ENCODE measurements at regions not wholly inside any gene's neighbourhood (a gene's known extent, or its start where the extent isn't known, plus 50 kb on each side); places are given as distances from the start of the nearest gene placed in this dataset.

DNA sequence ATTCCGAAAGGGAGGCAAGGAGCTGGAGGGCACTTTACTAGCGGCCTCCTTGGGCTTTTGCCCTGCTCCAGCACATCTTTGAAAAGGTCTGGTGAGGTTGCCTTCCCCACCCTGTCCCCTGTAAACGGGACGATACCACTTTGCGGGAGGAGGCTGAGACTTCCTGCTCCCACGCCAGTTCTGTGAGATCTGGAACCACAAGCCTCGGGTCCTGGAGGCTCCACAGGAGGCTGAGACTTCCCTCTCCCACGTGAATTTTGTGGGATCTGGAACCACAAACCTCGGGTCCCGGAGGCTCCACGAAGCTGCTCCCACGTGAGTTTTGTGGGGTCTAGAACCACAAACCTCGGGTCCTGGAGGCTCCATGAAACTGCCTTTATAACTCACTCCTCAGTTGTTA lies 209.3 kb downstream of the DLL1 start:
- TF ChIP-seq YY1 (IDR thresholded peaks at IDR 0.05; ENCODE audit: low read depth) = no peak
- TF ChIP-seq POLR2AphosphoS5 (IDR thresholded peaks at IDR 0.05; ENCODE audit: low read depth, low read length) = no peak
- TF ChIP-seq, protein P1, sequence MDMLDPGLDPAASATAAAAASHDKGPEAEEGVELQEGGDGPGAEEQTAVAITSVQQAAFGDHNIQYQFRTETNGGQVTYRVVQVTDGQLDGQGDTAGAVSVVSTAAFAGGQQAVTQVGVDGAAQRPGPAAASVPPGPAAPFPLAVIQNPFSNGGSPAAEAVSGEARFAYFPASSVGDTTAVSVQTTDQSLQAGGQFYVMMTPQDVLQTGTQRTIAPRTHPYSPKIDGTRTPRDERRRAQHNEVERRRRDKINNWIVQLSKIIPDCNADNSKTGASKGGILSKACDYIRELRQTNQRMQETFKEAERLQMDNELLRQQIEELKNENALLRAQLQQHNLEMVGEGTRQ (IDR thresholded peaks at IDR 0.05; ENCODE audit: borderline replicate concordance, low read depth, low read length) = no peak
- no peak for TF ChIP-seq FOXJ3 (CRISPR knock-in tag; IDR thresholded peaks at IDR 0.05)
- TF ChIP-seq, protein P2, sequence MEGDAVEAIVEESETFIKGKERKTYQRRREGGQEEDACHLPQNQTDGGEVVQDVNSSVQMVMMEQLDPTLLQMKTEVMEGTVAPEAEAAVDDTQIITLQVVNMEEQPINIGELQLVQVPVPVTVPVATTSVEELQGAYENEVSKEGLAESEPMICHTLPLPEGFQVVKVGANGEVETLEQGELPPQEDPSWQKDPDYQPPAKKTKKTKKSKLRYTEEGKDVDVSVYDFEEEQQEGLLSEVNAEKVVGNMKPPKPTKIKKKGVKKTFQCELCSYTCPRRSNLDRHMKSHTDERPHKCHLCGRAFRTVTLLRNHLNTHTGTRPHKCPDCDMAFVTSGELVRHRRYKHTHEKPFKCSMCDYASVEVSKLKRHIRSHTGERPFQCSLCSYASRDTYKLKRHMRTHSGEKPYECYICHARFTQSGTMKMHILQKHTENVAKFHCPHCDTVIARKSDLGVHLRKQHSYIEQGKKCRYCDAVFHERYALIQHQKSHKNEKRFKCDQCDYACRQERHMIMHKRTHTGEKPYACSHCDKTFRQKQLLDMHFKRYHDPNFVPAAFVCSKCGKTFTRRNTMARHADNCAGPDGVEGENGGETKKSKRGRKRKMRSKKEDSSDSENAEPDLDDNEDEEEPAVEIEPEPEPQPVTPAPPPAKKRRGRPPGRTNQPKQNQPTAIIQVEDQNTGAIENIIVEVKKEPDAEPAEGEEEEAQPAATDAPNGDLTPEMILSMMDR (IDR thresholded peaks at IDR 0.05) = no peak
- TF ChIP-seq TAF1 (IDR thresholded peaks at IDR 0.05; ENCODE audit: borderline replicate concordance, low read depth, low read length) = no peak
- TF ChIP-seq, protein P3, sequence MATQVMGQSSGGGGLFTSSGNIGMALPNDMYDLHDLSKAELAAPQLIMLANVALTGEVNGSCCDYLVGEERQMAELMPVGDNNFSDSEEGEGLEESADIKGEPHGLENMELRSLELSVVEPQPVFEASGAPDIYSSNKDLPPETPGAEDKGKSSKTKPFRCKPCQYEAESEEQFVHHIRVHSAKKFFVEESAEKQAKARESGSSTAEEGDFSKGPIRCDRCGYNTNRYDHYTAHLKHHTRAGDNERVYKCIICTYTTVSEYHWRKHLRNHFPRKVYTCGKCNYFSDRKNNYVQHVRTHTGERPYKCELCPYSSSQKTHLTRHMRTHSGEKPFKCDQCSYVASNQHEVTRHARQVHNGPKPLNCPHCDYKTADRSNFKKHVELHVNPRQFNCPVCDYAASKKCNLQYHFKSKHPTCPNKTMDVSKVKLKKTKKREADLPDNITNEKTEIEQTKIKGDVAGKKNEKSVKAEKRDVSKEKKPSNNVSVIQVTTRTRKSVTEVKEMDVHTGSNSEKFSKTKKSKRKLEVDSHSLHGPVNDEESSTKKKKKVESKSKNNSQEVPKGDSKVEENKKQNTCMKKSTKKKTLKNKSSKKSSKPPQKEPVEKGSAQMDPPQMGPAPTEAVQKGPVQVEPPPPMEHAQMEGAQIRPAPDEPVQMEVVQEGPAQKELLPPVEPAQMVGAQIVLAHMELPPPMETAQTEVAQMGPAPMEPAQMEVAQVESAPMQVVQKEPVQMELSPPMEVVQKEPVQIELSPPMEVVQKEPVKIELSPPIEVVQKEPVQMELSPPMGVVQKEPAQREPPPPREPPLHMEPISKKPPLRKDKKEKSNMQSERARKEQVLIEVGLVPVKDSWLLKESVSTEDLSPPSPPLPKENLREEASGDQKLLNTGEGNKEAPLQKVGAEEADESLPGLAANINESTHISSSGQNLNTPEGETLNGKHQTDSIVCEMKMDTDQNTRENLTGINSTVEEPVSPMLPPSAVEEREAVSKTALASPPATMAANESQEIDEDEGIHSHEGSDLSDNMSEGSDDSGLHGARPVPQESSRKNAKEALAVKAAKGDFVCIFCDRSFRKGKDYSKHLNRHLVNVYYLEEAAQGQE (IDR thresholded peaks at IDR 0.05; ENCODE audit: low read depth, low read length) = no peak
- TF ChIP-seq GATA2 (CRISPR knock-in tag; IDR thresholded peaks at IDR 0.05) = no peak
- TF ChIP-seq EP300 (IDR thresholded peaks at IDR 0.05; ENCODE audit: borderline replicate concordance in 1 of 2, low read depth in 1 of 2, low read length in 1 of 2) = no peak
- TF ChIP-seq SMC3 (IDR thresholded peaks at IDR 0.05; ENCODE audit: low read depth, low read length) = no peak

All from SK-N-SH (cell line).